ENCODE measurements at regions not wholly inside any gene's neighbourhood (a gene's known extent, or its start where the extent isn't known, plus 50 kb on each side); places are given as distances from the start of the nearest gene placed in this dataset.

- TF ChIP-seq, protein P1, sequence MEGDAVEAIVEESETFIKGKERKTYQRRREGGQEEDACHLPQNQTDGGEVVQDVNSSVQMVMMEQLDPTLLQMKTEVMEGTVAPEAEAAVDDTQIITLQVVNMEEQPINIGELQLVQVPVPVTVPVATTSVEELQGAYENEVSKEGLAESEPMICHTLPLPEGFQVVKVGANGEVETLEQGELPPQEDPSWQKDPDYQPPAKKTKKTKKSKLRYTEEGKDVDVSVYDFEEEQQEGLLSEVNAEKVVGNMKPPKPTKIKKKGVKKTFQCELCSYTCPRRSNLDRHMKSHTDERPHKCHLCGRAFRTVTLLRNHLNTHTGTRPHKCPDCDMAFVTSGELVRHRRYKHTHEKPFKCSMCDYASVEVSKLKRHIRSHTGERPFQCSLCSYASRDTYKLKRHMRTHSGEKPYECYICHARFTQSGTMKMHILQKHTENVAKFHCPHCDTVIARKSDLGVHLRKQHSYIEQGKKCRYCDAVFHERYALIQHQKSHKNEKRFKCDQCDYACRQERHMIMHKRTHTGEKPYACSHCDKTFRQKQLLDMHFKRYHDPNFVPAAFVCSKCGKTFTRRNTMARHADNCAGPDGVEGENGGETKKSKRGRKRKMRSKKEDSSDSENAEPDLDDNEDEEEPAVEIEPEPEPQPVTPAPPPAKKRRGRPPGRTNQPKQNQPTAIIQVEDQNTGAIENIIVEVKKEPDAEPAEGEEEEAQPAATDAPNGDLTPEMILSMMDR (IDR thresholded peaks at IDR 0.05), result no peak
- no peak for TF ChIP-seq EP300 (IDR thresholded peaks at IDR 0.05; ENCODE audit: low read depth)
These were observed 50.0 kb upstream of the ITGA4 start for GRCh38 chr2:181407171-181407570.
